ENCODE measurements at regions not wholly inside any gene's neighbourhood (a gene's known extent, or its start where the extent isn't known, plus 50 kb on each side); places are given as distances from the start of the nearest gene placed in this dataset.

DNA sequence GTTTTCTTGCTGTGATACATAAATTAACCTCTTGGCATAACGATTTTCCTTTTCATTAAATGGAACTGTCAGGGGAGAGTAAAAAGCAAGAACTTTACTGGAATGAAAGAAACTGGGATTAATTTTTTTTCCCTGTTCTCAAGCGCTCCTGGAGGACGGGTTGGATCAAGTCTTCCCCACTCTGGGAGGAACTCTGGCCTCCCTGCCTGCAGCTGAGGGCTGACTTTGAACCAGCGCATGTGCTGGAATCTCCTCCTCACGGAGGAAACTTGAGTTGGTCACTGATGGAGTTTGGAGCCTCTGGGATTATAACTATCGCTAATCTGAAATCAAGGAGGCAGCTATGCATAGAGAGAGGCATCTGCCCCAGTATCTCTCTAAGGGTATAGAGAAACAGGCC lies 406.4 kb upstream of the TMEM132C start:
- TF ChIP-seq TEAD4 (IDR thresholded peaks at IDR 0.05) (no peak), MAX (IDR thresholded peaks at IDR 0.05) (no peak), CEBPB (IDR thresholded peaks at IDR 0.05) (no peak), EP300 (IDR thresholded peaks at IDR 0.05; ENCODE audit: borderline replicate concordance) (no peak), CREB1 (IDR thresholded peaks at IDR 0.05; ENCODE audit: low read depth) (no peak), YY1 (IDR thresholded peaks at IDR 0.05; ENCODE audit: low read depth) (no peak), TAF1 (IDR thresholded peaks at IDR 0.05; ENCODE audit: low read depth) (no peak), EGR1 (IDR thresholded peaks at IDR 0.05) (no peak), USF1 (IDR thresholded peaks at IDR 0.05) (no peak), RAD21 (IDR thresholded peaks at IDR 0.05; ENCODE audit: low read depth) (no peak), FOXM1 (IDR thresholded peaks at IDR 0.05; ENCODE audit: borderline replicate concordance, low read depth) (no peak), NFIC (IDR thresholded peaks at IDR 0.05) (no peak)
- TF ChIP-seq, protein P1, sequence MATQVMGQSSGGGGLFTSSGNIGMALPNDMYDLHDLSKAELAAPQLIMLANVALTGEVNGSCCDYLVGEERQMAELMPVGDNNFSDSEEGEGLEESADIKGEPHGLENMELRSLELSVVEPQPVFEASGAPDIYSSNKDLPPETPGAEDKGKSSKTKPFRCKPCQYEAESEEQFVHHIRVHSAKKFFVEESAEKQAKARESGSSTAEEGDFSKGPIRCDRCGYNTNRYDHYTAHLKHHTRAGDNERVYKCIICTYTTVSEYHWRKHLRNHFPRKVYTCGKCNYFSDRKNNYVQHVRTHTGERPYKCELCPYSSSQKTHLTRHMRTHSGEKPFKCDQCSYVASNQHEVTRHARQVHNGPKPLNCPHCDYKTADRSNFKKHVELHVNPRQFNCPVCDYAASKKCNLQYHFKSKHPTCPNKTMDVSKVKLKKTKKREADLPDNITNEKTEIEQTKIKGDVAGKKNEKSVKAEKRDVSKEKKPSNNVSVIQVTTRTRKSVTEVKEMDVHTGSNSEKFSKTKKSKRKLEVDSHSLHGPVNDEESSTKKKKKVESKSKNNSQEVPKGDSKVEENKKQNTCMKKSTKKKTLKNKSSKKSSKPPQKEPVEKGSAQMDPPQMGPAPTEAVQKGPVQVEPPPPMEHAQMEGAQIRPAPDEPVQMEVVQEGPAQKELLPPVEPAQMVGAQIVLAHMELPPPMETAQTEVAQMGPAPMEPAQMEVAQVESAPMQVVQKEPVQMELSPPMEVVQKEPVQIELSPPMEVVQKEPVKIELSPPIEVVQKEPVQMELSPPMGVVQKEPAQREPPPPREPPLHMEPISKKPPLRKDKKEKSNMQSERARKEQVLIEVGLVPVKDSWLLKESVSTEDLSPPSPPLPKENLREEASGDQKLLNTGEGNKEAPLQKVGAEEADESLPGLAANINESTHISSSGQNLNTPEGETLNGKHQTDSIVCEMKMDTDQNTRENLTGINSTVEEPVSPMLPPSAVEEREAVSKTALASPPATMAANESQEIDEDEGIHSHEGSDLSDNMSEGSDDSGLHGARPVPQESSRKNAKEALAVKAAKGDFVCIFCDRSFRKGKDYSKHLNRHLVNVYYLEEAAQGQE (IDR thresholded peaks at IDR 0.05; ENCODE audit: low read depth) = no peak
